ENCODE measurements at regions not wholly inside any gene's neighbourhood (a gene's known extent, or its start where the extent isn't known, plus 50 kb on each side); places are given as distances from the start of the nearest gene placed in this dataset.

DNA sequence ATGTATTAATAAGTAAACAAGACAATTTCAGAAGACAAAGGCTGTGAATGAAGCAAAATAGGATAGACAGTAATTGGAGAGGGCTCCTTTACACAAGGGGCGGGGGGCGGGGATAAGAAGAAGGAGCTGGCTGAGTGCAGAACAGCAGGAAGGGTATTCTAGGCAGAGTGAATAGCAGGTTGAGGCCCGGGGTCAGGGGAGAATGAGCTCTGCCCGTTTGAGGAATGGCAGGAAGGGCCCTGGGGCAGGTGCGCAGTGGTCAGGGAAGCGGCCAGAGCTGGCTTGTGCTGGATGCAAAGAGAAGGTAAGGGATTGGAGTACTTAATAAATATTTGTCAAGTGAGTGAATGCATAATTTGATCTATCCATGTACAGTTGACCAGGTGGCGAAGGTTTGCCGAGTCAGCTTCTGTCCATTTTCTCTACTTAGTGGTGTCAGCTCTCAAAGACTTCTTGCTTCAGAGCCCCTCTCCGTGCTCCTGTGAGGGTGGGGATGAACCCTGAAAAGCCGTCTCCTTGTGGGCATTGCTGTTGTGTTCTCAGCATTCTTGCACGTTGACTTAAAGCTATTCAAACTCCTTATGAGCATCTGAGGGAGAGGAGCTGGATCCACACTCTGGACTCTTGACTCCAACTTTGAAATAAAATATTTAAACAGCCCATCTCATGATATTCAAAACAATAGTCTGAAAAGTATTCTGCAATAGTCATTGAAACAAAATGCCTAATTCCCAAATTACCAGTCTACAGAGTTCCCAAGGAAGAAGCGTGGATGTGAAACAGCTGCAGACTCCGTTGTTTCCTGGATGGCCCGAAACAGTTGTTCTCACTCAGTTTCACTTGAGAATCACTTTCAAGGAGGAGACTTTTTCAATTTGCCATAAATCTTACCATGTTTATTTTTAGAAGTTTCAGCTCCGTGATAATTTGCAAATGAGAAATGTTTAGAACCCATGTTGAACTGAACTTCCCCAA, 105.1 kb downstream of the EDN3 start:
- H4K20me1 ChIP-seq (ENCODE audit: insufficient read depth, low read length), result no peaks in the 10 kb centered on the region
- H2BK120ac ChIP-seq (ENCODE audit: low read depth, low read length), result no peak overlapping the region
- ChIA-PET POLR2A (ENCODE audit: unreplicated experiment) (no interaction called here), CTCF (interaction anchor here (0.6 kb wide), 2 partner anchors 71 to 102 kb away, joined by 3 read pairs; no protein-coding TSS in a partner anchor)
- WGBS, 2 experiments (ENCODE audit: extremely low coverage in 2 of 2, insufficient read length in 1 of 2), result 66% methylated on average over 5 of the region's 15 CpGs; no CpG with 5 or more reads in 1 of the 2 experiments
- ATAC-seq (ENCODE audit: low read depth) (no peak), DNase-seq (no peak)
- dilution Hi-C loops (cut with HindIII; ENCODE audit: low sequenced_read_pairs, unreplicated experiment) (no loop called here), in situ Hi-C loops (cut with MboI; ENCODE audit: low sequenced_read_pairs) (no loop called here), intact Hi-C loops (cut with micrococcal nuclease) (loop anchor here (10.0 kb wide), 1 partner anchor 321 kb away; no protein-coding TSS in a partner anchor)
- no peak overlapping the region for H2BK5ac ChIP-seq (ENCODE audit: low read depth, low read length, poor library complexity, severe bottlenecking)
- peaks cover 12% of the 10 kb centered on the region for H3K27me3 ChIP-seq (ENCODE audit: control insufficient read depth, insufficient read depth, low read length)
- no peak overlapping the region for H2BK15ac ChIP-seq (ENCODE audit: low read depth, low read length)
- no peak overlapping the region for H3K4ac ChIP-seq (ENCODE audit: low read depth, low read length)
- H3K4me1 ChIP-seq (ENCODE audit: control insufficient read depth, insufficient read depth, low read length), result no peaks in the 10 kb centered on the region
- H2BK20ac ChIP-seq (ENCODE audit: low read depth, low read length), result no peak overlapping the region
- no peak overlapping the region for H2AK9ac ChIP-seq (replicated peaks; ENCODE audit: low read depth, low read length, poor library complexity)
- H3K14ac ChIP-seq (replicated peaks; ENCODE audit: low read depth, low read length), result no peak overlapping the region
- H3K9me1 ChIP-seq (ENCODE audit: insufficient read depth, low read length), result no peaks in the 10 kb centered on the region
- H3K9ac ChIP-seq (ENCODE audit: low read depth, low read length), result no peak overlapping the region
- no peaks in the 10 kb centered on the region for H3K79me1 ChIP-seq (ENCODE audit: low read depth in 1 of 2, low read length in 2 of 2)
- no peak overlapping the region for H3K27ac ChIP-seq (ENCODE audit: insufficient read depth, low read length)
- H3K4me2 ChIP-seq (ENCODE audit: low read depth, low read length), result no peak overlapping the region
- no peak overlapping the region for H3K23ac ChIP-seq (ENCODE audit: low read depth, low read length)
- no TSS peak for BruUV-seq (replicated peaks)
- no peak overlapping the region for H4K91ac ChIP-seq (ENCODE audit: insufficient read depth, low read depth, low read length)
- H3K36me3 ChIP-seq (ENCODE audit: control insufficient read depth, insufficient read depth, low read length), result no peaks in the 10 kb centered on the region
- H3K56ac ChIP-seq (ENCODE audit: extremely low read depth, insufficient read depth, low read length), result no peak overlapping the region
- H4K5ac ChIP-seq (ENCODE audit: low read depth, low read length), result no peak overlapping the region
- H2AK5ac ChIP-seq (ENCODE audit: low read depth, low read length), result no peak overlapping the region
- no peak overlapping the region for H3K4me3 ChIP-seq (ENCODE audit: insufficient read depth, low read depth, low read length)
- H3K9me3 ChIP-seq (ENCODE audit: control insufficient read depth, insufficient read depth, low read length), result no peaks in the 10 kb centered on the region
- H3K18ac ChIP-seq (ENCODE audit: low read depth, low read length), result no peak overlapping the region
- no peak for TF ChIP-seq MAFK (IDR thresholded peaks at IDR 0.05; ENCODE audit: low read depth, low read length)
- TF ChIP-seq, protein P1, sequence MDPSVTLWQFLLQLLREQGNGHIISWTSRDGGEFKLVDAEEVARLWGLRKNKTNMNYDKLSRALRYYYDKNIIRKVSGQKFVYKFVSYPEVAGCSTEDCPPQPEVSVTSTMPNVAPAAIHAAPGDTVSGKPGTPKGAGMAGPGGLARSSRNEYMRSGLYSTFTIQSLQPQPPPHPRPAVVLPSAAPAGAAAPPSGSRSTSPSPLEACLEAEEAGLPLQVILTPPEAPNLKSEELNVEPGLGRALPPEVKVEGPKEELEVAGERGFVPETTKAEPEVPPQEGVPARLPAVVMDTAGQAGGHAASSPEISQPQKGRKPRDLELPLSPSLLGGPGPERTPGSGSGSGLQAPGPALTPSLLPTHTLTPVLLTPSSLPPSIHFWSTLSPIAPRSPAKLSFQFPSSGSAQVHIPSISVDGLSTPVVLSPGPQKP (IDR thresholded peaks at IDR 0.05; ENCODE audit: borderline replicate concordance, low read depth, low read length), result no peak
- no peak for TF ChIP-seq CHD1 (IDR thresholded peaks at IDR 0.05; ENCODE audit: low read depth, low read length)
- TF ChIP-seq POLR2A (IDR thresholded peaks at IDR 0.05; ENCODE audit: low read depth, low read length), result no peak
- no peak for TF ChIP-seq MXI1 (IDR thresholded peaks at IDR 0.05; ENCODE audit: borderline replicate concordance, low read depth, low read length)
- no peak for TF ChIP-seq MAZ (IDR thresholded peaks at IDR 0.05; ENCODE audit: borderline replicate concordance, low read depth, low read length)
- TF ChIP-seq RAD21 (IDR thresholded peaks at IDR 0.05; ENCODE audit: low read length), result no peak
- TF ChIP-seq RCOR1 (IDR thresholded peaks at IDR 0.05; ENCODE audit: insufficient replicate concordance, low read length), result no peak
- no peak for TF ChIP-seq RFX5 (IDR thresholded peaks at IDR 0.05; ENCODE audit: low read depth, low read length)
- no peak for TF ChIP-seq BHLHE40 (IDR thresholded peaks at IDR 0.05; ENCODE audit: low read depth, low read length)
- no peak for TF ChIP-seq CEBPB (IDR thresholded peaks at IDR 0.05; ENCODE audit: low read depth, low read length)
- no peak overlapping the region for H2AFZ ChIP-seq (replicated peaks; ENCODE audit: low read length, poor library complexity)
- no peak overlapping the region for H4K8ac ChIP-seq (ENCODE audit: low read depth in 2 of 2, low read length in 2 of 2)
